GM19328 (cell line): ENCODE measurements at regions not wholly inside any gene's neighbourhood (a gene's known extent, or its start where the extent isn't known, plus 50 kb on each side); places are given as distances from the start of the nearest gene placed in this dataset.
"Not testable (repeated sequence)": the region's sequence is repeated elsewhere in the genome, so short reads cannot be mapped to it uniquely, and the experiment has no call there.

ENCODE experiments used
- ATAC-seq: cut with Tn5 transposase; IDR thresholded peaks from one replicate; pipeline ENCODE4 v1.9.1; 2021; ENCODE audit warnings: mild to moderate bottlenecking, moderate library complexity; ENCODE audit not compliant: unreplicated experiment

DNA sequence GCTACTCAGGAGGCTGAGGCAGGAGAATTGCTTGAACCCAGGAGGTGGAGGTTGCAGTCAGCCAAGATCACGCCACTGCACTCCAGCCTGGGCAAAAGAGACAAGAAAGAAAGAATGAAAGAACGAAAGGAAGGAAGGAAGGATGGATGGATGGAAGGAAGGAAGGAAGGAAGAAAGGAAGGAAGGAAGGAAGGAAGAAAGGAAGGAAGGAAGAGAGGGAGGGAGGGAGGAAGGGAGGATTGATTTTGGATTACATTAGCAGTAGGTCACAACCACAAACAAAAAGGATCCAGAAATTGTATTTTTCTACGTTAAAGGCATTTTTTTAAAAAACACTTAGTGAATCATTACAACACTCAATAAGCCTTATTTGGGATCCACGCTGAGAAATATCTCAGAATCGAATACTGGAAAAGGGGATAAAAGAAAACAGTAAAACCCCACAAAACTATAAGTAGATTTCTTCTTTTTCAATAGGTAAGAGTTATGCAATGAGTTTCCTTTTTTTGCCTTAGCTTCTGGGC, 136.9 kb upstream of the FREM1 start:
- ATAC-seq: no peak

GRCh38 chr9:15033316-15033715, 123.1 kb upstream of the FREM1 start:
- no peak for ATAC-seq

- ATAC-seq: no peak
Measured at GRCh38 chr9:15032860-15033259, 122.6 kb upstream of the FREM1 start.

- no peak for ATAC-seq
Measured at GRCh38 chr9:15021146-15021545, 110.9 kb upstream of the FREM1 start.

- ATAC-seq: no peak
Measured at GRCh38 chr9:15018096-15018637, 107.9 kb upstream of the FREM1 start.

DNA sequence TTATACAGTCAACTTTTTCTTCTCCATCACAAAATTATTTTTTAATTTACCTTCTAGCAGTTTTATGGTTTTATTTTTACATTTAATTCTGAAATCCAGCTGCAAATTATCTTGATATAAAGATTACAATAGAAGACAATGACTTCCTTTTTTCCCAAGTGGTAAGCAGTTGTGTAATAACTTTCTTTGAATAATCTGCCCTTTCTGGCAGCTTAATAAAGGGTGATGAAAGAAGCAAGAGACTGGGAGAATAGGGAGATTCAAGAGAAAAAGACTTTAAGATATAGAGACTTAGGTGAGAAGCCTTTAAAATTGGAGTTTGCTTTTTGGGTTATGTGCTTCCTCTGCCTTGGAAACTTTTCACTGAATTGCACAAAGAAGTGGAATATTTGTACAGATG, 100.4 kb upstream of the FREM1 start:
- no peak for ATAC-seq

DNA sequence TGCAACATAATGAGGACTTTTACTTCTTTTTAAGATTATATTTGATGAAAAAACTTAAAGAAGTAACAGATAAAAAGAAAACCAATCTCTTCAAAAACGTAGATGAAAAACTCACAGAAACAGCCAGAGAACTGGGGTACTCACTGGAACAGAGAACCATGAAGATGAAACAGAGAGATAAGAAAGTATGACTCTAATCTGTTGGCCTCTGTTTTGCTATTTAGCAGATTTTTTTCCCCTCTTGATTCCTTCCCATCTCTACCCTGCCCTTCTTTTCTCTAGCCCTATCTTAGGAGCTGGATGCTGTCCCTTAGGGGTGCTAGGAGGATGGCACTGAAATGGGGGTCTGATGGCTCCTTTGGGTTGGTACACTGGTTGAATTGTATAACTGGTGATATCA, 97.5 kb upstream of the FREM1 start:
- no peak for ATAC-seq

GRCh38 chr9:14994738-14995137, 84.5 kb upstream of the FREM1 start:
- no peak for ATAC-seq

GRCh38 chr9:14993901-14994554, 83.8 kb upstream of the FREM1 start:
- no peak for ATAC-seq

- ATAC-seq: no peak
Measured at GRCh38 chr9:14993061-14993800, 83.0 kb upstream of the FREM1 start.

- no peak for ATAC-seq
Measured at GRCh38 chr9:14992516-14992915, 82.3 kb upstream of the FREM1 start.

DNA sequence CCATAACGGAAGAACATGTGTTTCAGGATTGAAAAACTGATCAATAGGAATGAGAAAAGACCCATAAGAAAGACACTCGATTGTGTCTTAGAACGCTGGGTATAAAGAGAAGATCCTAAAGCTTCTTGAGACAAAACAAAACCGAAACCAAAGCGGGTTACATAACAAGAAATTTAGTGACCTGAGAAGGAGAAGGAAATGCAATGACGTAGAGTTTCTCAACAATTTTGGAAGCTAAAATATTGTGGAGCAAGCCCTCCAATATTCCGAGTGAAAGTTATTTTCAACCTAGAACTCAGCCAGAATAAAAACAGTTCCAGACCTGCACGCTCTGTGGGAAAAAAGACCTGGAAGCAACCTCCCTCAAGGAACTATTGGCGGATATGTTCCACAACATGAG, 81.9 kb upstream of the FREM1 start:
- ATAC-seq: no peak

- ATAC-seq: not testable (repeated sequence)
Measured at GRCh38 chr9:14990647-14991046, 80.4 kb upstream of the FREM1 start.

- ATAC-seq: no peak
Measured at GRCh38 chr9:14989811-14990210, 79.6 kb upstream of the FREM1 start.

DNA sequence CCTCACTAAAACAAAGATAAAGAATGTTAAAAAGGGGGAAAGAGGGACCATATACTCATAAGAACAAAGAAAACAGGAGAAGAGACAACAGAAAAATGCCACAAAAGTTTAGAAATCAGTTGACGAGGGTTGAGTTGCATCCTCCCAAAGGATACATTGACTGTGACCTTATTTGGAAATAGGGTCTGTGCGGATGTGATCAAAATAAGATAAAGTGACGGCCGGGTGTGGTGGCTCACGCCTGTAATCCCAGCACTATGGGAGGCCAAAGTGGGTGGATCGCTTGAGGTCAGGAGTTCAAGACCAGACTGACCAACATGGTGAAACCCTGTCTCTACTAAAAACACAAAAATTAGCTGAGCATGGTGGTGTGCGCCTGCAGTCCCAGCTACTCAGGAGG, 79.1 kb upstream of the FREM1 start:
- not testable (repeated sequence) for ATAC-seq

DNA sequence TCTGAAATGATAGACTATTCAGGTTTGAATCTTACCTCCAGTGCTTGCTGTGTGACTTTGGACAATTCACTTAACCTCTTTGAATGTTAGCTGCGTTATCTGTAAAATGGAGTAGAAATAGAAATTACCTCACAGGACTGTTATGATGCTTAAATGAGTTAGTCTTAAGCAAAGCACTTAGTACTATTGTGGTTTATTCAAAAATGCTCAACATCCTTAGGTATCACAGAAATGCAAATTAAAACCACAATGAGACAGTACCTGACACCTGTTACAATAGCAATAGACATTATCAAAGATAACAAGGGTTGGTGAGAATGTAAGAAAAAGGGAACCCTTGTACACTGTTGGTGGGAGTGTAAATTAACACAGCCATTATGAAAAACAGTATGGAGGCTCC, 77.6 kb upstream of the FREM1 start:
- no peak for ATAC-seq

GRCh38 chr9:14985419-14985818, 75.2 kb upstream of the FREM1 start:
- no peak for ATAC-seq

GRCh38 chr9:14983599-14983998, 73.4 kb upstream of the FREM1 start:
- no peak for ATAC-seq

DNA sequence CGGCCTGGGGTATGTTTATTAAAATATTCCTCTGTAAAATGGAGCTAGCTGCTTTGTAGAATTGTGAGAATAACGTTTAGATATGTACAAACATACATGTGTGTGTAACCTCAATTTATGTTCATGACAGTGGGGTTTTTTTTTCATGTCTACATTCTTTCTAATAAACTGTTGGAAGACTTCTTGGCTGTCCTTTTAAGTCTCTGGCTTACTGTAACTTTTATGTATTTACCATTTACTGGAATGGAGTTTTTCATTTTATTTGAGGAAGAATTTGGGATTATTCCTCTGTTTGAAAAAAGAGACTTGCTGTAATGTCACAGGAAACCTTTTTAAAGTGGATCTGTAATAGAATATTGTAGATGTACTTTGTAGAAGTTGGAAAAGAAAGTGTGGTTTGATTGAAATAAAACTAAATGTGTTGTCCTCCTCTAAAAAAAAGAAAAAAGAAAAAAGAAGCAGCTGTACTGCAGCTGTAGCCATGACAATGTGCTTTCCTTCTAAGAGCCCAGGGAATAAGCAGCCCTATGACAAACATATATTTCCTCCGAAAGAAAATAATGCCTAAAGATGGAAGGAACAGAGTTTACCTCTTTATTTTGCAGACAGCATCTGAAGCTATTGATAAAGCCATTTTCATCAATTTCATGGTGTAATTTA, 71.2 kb upstream of the FREM1 start:
- ATAC-seq: no peak

- no peak for ATAC-seq
Measured at GRCh38 chr9:14978022-14979000, 68.1 kb upstream of the FREM1 start.
